Heart right ventricle (tissue), 16 donors: ENCODE measurements at regions not wholly inside any gene's neighbourhood (a gene's known extent, or its start where the extent isn't known, plus 50 kb on each side); places are given as distances from the start of the nearest gene placed in this dataset.

ENCODE experiments used
- ATAC-seq, 8 donors: fragments of 200-7000 bp; cut with Tn5 transposase; one replicate each; pipeline ENCODE4 v1.9.1; 2020; ENCODE audit warnings: mild to moderate bottlenecking in 8 of 8, moderate library complexity in 8 of 8, moderate number of reproducible peaks in 1 of 8
- DNase-seq, 2 donors: peaks; one replicate each; pipeline ENCODE4 v3.0.0-alpha.2; 2020
- H3K27ac ChIP-seq, 10 donors: fragments of 200-600 bp; sonication (generic) in 2 of 10; one replicate each; pipeline versions ENCODE4 v1.5.0 to v1.8.0; 2020 to 2022; ENCODE audit warnings: mild to moderate bottlenecking in 3 of 10
- H3K27me3 ChIP-seq, 7 donors: fragments of 200-600 bp; one replicate each; pipeline ENCODE4 v1.8.0; 2021 to 2022; ENCODE audit warnings: mild to moderate bottlenecking in 2 of 7
- H3K36me3 ChIP-seq, 9 donors: fragments of 200-600 bp; sonication (generic) in 1 of 9; one replicate each; pipeline versions ENCODE4 v1.5.0 to v1.8.0; 2020 to 2022; ENCODE audit warnings: mild to moderate bottlenecking in 2 of 9
- H3K4me1 ChIP-seq, 9 donors: fragments of 200-600 bp; sonication (generic) in 1 of 9; one replicate each; pipeline versions ENCODE4 v1.5.0 to v1.8.0; 2020 to 2022; ENCODE audit warnings: mild to moderate bottlenecking in 4 of 9
- H3K4me3 ChIP-seq, 10 donors: fragments of 200-600 bp; sonication (generic) in 2 of 10; one replicate each; pipeline versions ENCODE4 v1.5.0 to v1.8.0; 2020 to 2022; ENCODE audit warnings: mild to moderate bottlenecking in 7 of 10, moderate library complexity in 2 of 10
- H3K9me3 ChIP-seq, 11 donors: fragments of 200-600 bp in 10 of 11; sonication (generic) in 2 of 11; one replicate each; pipeline versions ENCODE4 v1.5.0 to v1.8.0; 2013 to 2022; ENCODE audit warnings: mild to moderate bottlenecking in 2 of 11, control low read depth in 1 of 11, moderate library complexity in 1 of 11
- CTCF ChIP-seq, 9 donors: fragments of 200-600 bp; sonication (generic) in 2 of 9; IDR thresholded peaks; one replicate each; pipeline versions ENCODE4 v1.5.0 to v1.8.0; 2021 to 2022; ENCODE audit warnings: antibody characterized with exemption in 9 of 9, mild to moderate bottlenecking in 5 of 9, moderate library complexity in 1 of 9
- WGBS, 2 donors: extraction: QIAGEN DNeasy Blood & Tissue Kit; methylation state at CpG; one replicate each; pipeline ENCODE4 v1.1.7; 2013; ENCODE audit warnings: inconsistent platforms in 1 of 2; 5-methylcytosine and 5-hydroxymethylcytosine counted together
- intact Hi-C, 10 donors: fragments of 100-400 bp; cut with DNase I; formaldehyde crosslinking; loops; one replicate each; pipeline versions ENCODE4 v1.11.1 to v1.14.2; 2022
- donor health status: Arrhythmogenic right ventricular cardiomyopathy.
- donor health status: ischemic (EF 13 %, LVEDD 7.1; RV severe dilation, severe dysfunction).
- donor health status: healthy with polysubstance abuse.
- donor health status: DM: no; HTN: yes; CAD: no.
- donor health status: DM: no; HTN: no; CAD: no.
- donor health status: ischemic (EF 25% LVEDD 6.9; RV normal size, moderate dysfunction).
- donor health status: ischemic (EF 25% LVEDD 5.7; RV mildly dilated, moderate dysfunction).
- donor health status: healthy.
- donor health status: DM: yes; HTN: yes; CAD: no.
- donor health status: Ischemic cardiomyopathy.
- donor health status: ischemic (EF 35%, LVEDD 5.7; RV mildly dilated, moderate dysfunction).
- donor health status: nonischemic (EF 11% LVEDD 7.7; RV severe dilation, severe dysfunction).
- donor health status: DM: yes; HTN: yes; CAD: no.
- donor health status: PGD.
- donor health status: ischemic (EF 29% LVEDD 5.4; RV normal size, mild dysfunction).
- donor health status: nonischemic (EF 23%, LVEDD 6.1; RV moderate dilation, normal function).

DNA sequence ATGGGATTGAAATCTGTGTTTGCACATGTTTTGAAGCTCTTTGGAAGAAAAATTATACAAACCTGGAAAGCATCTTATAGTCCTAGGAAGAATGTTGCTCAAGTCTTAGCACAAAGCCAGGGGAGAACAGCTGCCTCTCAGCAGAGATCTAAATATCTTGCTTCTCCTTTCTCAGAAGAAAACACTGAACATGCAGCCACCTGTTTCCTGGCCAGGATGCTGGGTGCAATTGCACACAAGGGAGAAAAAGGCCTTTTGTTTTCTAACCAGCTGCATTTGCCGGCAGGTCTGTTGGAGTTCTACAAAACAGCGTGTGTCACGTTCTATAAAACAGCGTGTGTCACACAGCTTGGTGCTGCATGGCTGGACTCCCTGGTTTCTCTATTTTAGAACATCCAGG is 259.6 kb upstream of the PLD5 start:
- WGBS, 2 donors: 66 to 75% methylated on average over 4 of the region's 4 CpGs
- H3K36me3 ChIP-seq: no peaks in the 10 kb centered on the region
- TF ChIP-seq CTCF (IDR thresholded peaks at IDR 0.05): no peak
- no peaks in the 10 kb centered on the region for H3K9me3 ChIP-seq
- no peaks in the 10 kb centered on the region for H3K4me1 ChIP-seq
- H3K4me3 ChIP-seq: no peak overlapping the region
- no peak overlapping the region for H3K27ac ChIP-seq
- intact Hi-C loops: no loop called here
- no peak for ATAC-seq
- no peaks in the 10 kb centered on the region for H3K27me3 ChIP-seq
- DNase-seq: no peak

GRCh38 chr1:242774256-242774655 is 249.8 kb upstream of the PLD5 start:
- 93 to 94% methylated on average over 20 of the region's 20 CpGs for WGBS, 2 donors
- ATAC-seq (no peak), DNase-seq (no peak)
- Histone ChIP-seq H3K4me3 (no peak overlapping the region), H3K27ac (no peak overlapping the region), H3K36me3 (no peaks in the 10 kb centered on the region), H3K4me1 (no peaks in the 10 kb centered on the region), H3K9me3 (peaks cover 0 to 9% (median 0%) of the 10 kb centered on the region in 11 donors), H3K27me3 (no peaks in the 10 kb centered on the region)
- intact Hi-C loops: no loop called here
- TF ChIP-seq CTCF (IDR thresholded peaks at IDR 0.05): no peak

GRCh38 chr1:242770366-242770765 is 245.9 kb upstream of the PLD5 start:
- no peak for TF ChIP-seq CTCF (IDR thresholded peaks at IDR 0.05)
- Histone ChIP-seq H3K36me3 (no peaks in the 10 kb centered on the region), H3K9me3 (peaks cover 0 to 9% (median 0%) of the 10 kb centered on the region in 11 donors), H3K4me1 (no peaks in the 10 kb centered on the region), H3K27me3 (no peaks in the 10 kb centered on the region), H3K4me3 (no peak overlapping the region), H3K27ac (no peak overlapping the region)
- intact Hi-C loops: no loop called here
- DNase-seq (no peak), ATAC-seq (no peak)
- WGBS, 2 donors: 71% methylated on average over 1 of the region's 1 CpG

DNA sequence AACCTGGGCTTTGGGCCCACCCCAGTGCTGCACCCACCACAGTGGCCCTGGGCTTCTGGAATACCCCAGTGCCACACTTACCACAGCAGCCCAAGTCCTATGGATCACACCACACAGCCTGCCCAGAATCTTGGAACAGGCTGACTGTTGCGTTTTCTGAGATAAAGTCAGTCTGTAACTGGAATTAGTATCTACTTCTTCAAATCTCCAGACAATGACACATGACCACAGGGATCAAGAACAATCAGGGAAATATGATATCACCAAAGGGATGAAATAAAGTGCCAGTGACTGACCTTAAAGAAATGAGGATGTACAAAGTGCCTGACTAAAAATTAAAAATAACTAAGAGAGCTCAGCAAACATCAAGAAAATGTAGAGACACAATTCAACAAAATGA is 239.7 kb upstream of the PLD5 start:
- Histone ChIP-seq H3K27ac (no peak overlapping the region), H3K4me3 (no peak overlapping the region), H3K4me1 (no peaks in the 10 kb centered on the region), H3K27me3 (no peaks in the 10 kb centered on the region), H3K9me3 (peaks cover 0 to 9% (median 0%) of the 10 kb centered on the region in 11 donors), H3K36me3 (no peaks in the 10 kb centered on the region)
- intact Hi-C loops: no loop called here
- DNase-seq (no peak), ATAC-seq (no peak)
- 71 to 84% methylated on average over 1 of the region's 1 CpG for WGBS, 2 donors
- no peak for TF ChIP-seq CTCF (IDR thresholded peaks at IDR 0.05)

GRCh38 chr1:242761556-242761955 is 237.1 kb upstream of the PLD5 start:
- H3K4me1 ChIP-seq: no peaks in the 10 kb centered on the region
- no peaks in the 10 kb centered on the region for H3K36me3 ChIP-seq
- no peak for ATAC-seq
- H3K27ac ChIP-seq: no peak overlapping the region
- DNase-seq: no peak
- 68 to 79% methylated on average over 3 of the region's 3 CpGs for WGBS, 2 donors
- no peak overlapping the region for H3K4me3 ChIP-seq
- peaks cover 0 to 10% (median 0%) of the 10 kb centered on the region in 11 donors for H3K9me3 ChIP-seq
- intact Hi-C loops: no loop called here
- no peak for TF ChIP-seq CTCF (IDR thresholded peaks at IDR 0.05)
- no peaks in the 10 kb centered on the region for H3K27me3 ChIP-seq
